GM19455 (cell line): ENCODE measurements at regions not wholly inside any gene's neighbourhood (a gene's known extent, or its start where the extent isn't known, plus 50 kb on each side); places are given as distances from the start of the nearest gene placed in this dataset.

ENCODE experiments used
- ATAC-seq: cut with Tn5 transposase; IDR thresholded peaks from one replicate; pipeline ENCODE4 v1.9.1; 2021; ENCODE audit not compliant: unreplicated experiment

GRCh38 chr10:106213493-106213892 lies 951.0 kb downstream of the SORCS1 start:
- no peak for ATAC-seq

- no peak for ATAC-seq
Measured at GRCh38 chr10:106198275-106198674, 966.2 kb downstream of the SORCS1 start.

GRCh38 chr10:106189292-106189691 lies 975.2 kb downstream of the SORCS1 start:
- no peak for ATAC-seq

GRCh38 chr10:106185951-106186350 lies 978.6 kb downstream of the SORCS1 start:
- no peak for ATAC-seq

GRCh38 chr10:106183041-106183440 lies 981.5 kb downstream of the SORCS1 start:
- no peak for ATAC-seq

GRCh38 chr10:106182542-106182941 lies 982.0 kb downstream of the SORCS1 start:
- ATAC-seq = no peak

GRCh38 chr10:106181501-106181900 lies 983.0 kb downstream of the SORCS1 start:
- ATAC-seq = no peak

GRCh38 chr10:106179430-106179829 lies 985.1 kb downstream of the SORCS1 start:
- no peak for ATAC-seq

GRCh38 chr10:106175760-106176377 lies 988.6 kb downstream of the SORCS1 start:
- ATAC-seq = no peak

- ATAC-seq = no peak
Measured at GRCh38 chr10:106173838-106174237, 990.7 kb downstream of the SORCS1 start.

- ATAC-seq = no peak
Measured at GRCh38 chr10:106169241-106169640, 995.3 kb downstream of the SORCS1 start.

- ATAC-seq = no peak
Measured at GRCh38 chr10:106167946-106168345, 996.6 kb downstream of the SORCS1 start.

- no peak for ATAC-seq
Measured at GRCh38 chr10:106158241-106158640, 1006.3 kb downstream of the SORCS1 start.

GRCh38 chr10:106147021-106147420 lies 1017.5 kb downstream of the SORCS1 start:
- no peak for ATAC-seq

- ATAC-seq = no peak
Measured at GRCh38 chr10:106139915-106140314, 1024.6 kb downstream of the SORCS1 start.

GRCh38 chr10:106136175-106136574 lies 1028.3 kb downstream of the SORCS1 start:
- no peak for ATAC-seq

GRCh38 chr10:106134326-106135000 lies 1030.0 kb downstream of the SORCS1 start:
- no peak for ATAC-seq

GRCh38 chr10:106133451-106133850 lies 1031.1 kb downstream of the SORCS1 start:
- no peak for ATAC-seq

- ATAC-seq = no peak
Measured at GRCh38 chr10:106132956-106133355, 1031.5 kb downstream of the SORCS1 start.

- no peak for ATAC-seq
Measured at GRCh38 chr10:106114656-106115186, 1049.8 kb downstream of the SORCS1 start.

- ATAC-seq = no peak
Measured at GRCh38 chr10:106111246-106111645, 1053.3 kb downstream of the SORCS1 start.

GRCh38 chr10:106107706-106108105 lies 1056.8 kb downstream of the SORCS1 start:
- ATAC-seq = no peak

GRCh38 chr10:106106114-106106513 lies 1058.4 kb downstream of the SORCS1 start:
- ATAC-seq = no peak
